Caco-2 (cell line): ENCODE measurements at regions not wholly inside any gene's neighbourhood (a gene's known extent, or its start where the extent isn't known, plus 50 kb on each side); places are given as distances from the start of the nearest gene placed in this dataset.
"Not testable (repeated sequence)": the region's sequence is repeated elsewhere in the genome, so short reads cannot be mapped to it uniquely, and the experiment has no call there.

ENCODE experiments used
- BruUV-seq: library from RNA; stranded (reverse); fragments of 400-500 nt; replicated peaks from 2 replicates; lab custom pipeline; 2021; lab: Mats Ljungman, UMichigan
- CTCF ChIA-PET: fragments of 300-600 bp; sonication (Branson Sonifier 250); formaldehyde crosslinking; loops from one replicate; lab custom pipeline; 2022; ENCODE audit warnings: antibody characterized with exemption; lab: Charles Lee
- POLR2A ChIA-PET: fragments of 300-600 bp; sonication (Branson Sonifier 250); formaldehyde crosslinking; loops from one replicate; lab custom pipeline; 2022; ENCODE audit warnings: antibody characterized with exemption; lab: Charles Lee
- DNase-seq, 2 experiments: peaks; one replicate each; pipeline versions ENCODE4 v3.0.0 to v3.0.0-alpha.2; 2020 to 2022
- H3K27me3 ChIP-seq: replicated peaks from 2 replicates; pipeline ENCODE4 v1.6.0; 2011; ENCODE audit warnings: low read length; ENCODE audit not compliant: control insufficient read depth, insufficient read depth
- H3K36me3 ChIP-seq: 2 replicates; pipeline ENCODE4 v1.5.1; 2011; ENCODE audit warnings: low read length; ENCODE audit not compliant: control insufficient read depth, insufficient read depth
- H3K4me1 ChIP-seq: fragments of 250-450 bp; sonication (Bioruptor Pico); 2 replicates; pipeline ENCODE4 v1.5.1; 2020; ENCODE audit warnings: mild to moderate bottlenecking
- H3K4me3 ChIP-seq: 2 replicates; pipeline ENCODE4 v1.5.1; 2011; ENCODE audit warnings: low read depth, mild to moderate bottlenecking, control low read depth, low read length
- H3K9me3 ChIP-seq: fragments of 250-450 bp; sonication (Bioruptor Pico); 2 replicates; pipeline ENCODE4 v1.5.1; 2020; ENCODE audit warnings: mild to moderate bottlenecking, moderate library complexity
- H3K27ac Mint-ChIP-seq: one replicate; pipeline ENCODE4 v1.8.0; 2022; ENCODE audit warnings: mixed read lengths; ENCODE audit not compliant: unreplicated experiment
- H3K27me3 Mint-ChIP-seq: one replicate; pipeline ENCODE4 v1.8.0; 2022; ENCODE audit warnings: mixed read lengths; ENCODE audit not compliant: insufficient read depth, unreplicated experiment
- H3K36me3 Mint-ChIP-seq: one replicate; pipeline ENCODE4 v1.8.0; 2022; ENCODE audit warnings: mild to moderate bottlenecking, mixed read lengths; ENCODE audit not compliant: insufficient read depth, unreplicated experiment
- H3K4me1 Mint-ChIP-seq: one replicate; pipeline ENCODE4 v1.8.0; 2022; ENCODE audit warnings: low read depth, mixed read lengths; ENCODE audit not compliant: unreplicated experiment
- H3K4me3 Mint-ChIP-seq: one replicate; pipeline ENCODE4 v1.8.0; 2022; ENCODE audit warnings: mild to moderate bottlenecking, moderate library complexity, mixed read lengths; ENCODE audit not compliant: unreplicated experiment
- H3K9me3 Mint-ChIP-seq: one replicate; pipeline ENCODE4 v1.8.0; 2022; ENCODE audit warnings: mixed read lengths; ENCODE audit not compliant: unreplicated experiment
- intact Hi-C: fragments of 100-400 bp; cut with micrococcal nuclease; formaldehyde crosslinking; loops from one replicate; pipeline ENCODE4 v1.10.0; 2022; ENCODE audit not compliant: unreplicated experiment
- TF ChIP-seq, protein P1 (sequence below), 2 experiments: fragments of 200-600 bp in 1 of 2; IDR thresholded peaks; 1 replicate in 1 of 2; 2 replicates in 1 of 2; pipeline versions ENCODE4 v1.5.1 to v1.8.0; 2011 to 2022; ENCODE audit warnings: antibody characterized with exemption in 1 of 2, control low read depth in 1 of 2, inconsistent platforms in 1 of 2, low read depth in 1 of 2, low read length in 1 of 2, mild to moderate bottlenecking in 1 of 2, moderate library complexity in 1 of 2; ENCODE audit not compliant: insufficient read depth in 1 of 2, severe bottlenecking in 1 of 2, unreplicated experiment in 1 of 2

DNA sequence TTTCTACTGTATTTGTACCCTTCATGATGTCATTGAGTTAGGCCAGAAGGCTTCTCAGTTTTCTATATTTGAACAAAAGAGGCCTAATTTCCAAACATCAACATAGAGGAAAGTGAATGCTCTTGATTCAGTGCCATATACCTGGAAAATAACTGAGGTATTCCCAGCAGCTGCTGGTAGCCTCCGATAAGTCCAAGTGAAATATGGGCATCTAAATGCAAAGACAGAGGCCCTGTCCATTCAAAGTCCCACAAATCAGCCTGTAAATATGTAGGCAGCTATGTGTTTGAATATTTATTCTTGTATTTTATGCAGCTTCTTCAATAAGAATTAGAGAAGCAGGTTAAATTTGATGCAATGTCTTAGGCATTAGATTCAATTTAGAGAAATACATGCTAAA, 89.5 kb upstream of the DPP10 start:
- H3K4me3 ChIP-seq, result no peak overlapping the region
- no peak overlapping the region for H3K4me3 Mint-ChIP-seq
- CTCF ChIA-PET, result no interaction called here
- no peak for DNase-seq
- TF ChIP-seq, protein P1, sequence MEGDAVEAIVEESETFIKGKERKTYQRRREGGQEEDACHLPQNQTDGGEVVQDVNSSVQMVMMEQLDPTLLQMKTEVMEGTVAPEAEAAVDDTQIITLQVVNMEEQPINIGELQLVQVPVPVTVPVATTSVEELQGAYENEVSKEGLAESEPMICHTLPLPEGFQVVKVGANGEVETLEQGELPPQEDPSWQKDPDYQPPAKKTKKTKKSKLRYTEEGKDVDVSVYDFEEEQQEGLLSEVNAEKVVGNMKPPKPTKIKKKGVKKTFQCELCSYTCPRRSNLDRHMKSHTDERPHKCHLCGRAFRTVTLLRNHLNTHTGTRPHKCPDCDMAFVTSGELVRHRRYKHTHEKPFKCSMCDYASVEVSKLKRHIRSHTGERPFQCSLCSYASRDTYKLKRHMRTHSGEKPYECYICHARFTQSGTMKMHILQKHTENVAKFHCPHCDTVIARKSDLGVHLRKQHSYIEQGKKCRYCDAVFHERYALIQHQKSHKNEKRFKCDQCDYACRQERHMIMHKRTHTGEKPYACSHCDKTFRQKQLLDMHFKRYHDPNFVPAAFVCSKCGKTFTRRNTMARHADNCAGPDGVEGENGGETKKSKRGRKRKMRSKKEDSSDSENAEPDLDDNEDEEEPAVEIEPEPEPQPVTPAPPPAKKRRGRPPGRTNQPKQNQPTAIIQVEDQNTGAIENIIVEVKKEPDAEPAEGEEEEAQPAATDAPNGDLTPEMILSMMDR (IDR thresholded peaks at IDR 0.05; ENCODE audit: insufficient read depth in 1 of 2, low read depth in 1 of 2, low read length in 1 of 2, severe bottlenecking in 1 of 2, unreplicated experiment in 1 of 2), result no peak
- BruUV-seq, result no TSS peak
- no peak overlapping the region for H3K27ac Mint-ChIP-seq
- no peaks in the 10 kb centered on the region for H3K27me3 ChIP-seq
- H3K27me3 Mint-ChIP-seq, result peaks cover 3% of the 10 kb centered on the region
- POLR2A ChIA-PET, result no interaction called here
- H3K36me3 ChIP-seq, result no peaks in the 10 kb centered on the region
- no peaks in the 10 kb centered on the region for H3K9me3 Mint-ChIP-seq
- intact Hi-C loops, result no loop called here
- no peaks in the 10 kb centered on the region for H3K36me3 Mint-ChIP-seq
- no peaks in the 10 kb centered on the region for H3K4me1 ChIP-seq
- H3K4me1 Mint-ChIP-seq, result no peaks in the 10 kb centered on the region
- H3K9me3 ChIP-seq, result no peaks in the 10 kb centered on the region

DNA sequence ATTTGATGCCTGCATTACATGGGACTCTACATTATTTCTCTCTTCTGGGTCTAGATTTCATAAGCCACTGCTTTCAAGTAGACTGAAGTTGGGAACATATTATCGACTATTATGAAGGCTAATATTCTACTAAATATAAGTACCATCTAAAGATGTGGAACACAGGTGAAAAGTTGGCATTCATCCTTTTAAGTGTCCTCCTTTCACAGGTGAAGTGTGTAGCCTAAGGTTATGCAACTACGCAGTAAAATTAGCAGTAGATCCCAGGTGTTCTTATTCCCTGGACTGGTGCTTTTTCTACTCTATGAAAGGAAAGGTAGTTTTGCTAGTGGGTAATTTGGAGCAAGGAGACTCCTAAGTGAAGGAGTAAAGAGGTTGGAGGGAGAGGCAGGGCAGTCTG, 88.2 kb upstream of the DPP10 start:
- BruUV-seq, result no TSS peak
- Mint-ChIP-seq H3K36me3 (no peaks in the 10 kb centered on the region), H3K27me3 (peaks cover 6% of the 10 kb centered on the region), H3K4me1 (no peaks in the 10 kb centered on the region), H3K4me3 (no peak overlapping the region), H3K27ac (no peak overlapping the region), H3K9me3 (no peaks in the 10 kb centered on the region)
- POLR2A ChIA-PET, result no interaction called here
- H3K27me3 ChIP-seq, result no peaks in the 10 kb centered on the region
- no peaks in the 10 kb centered on the region for H3K4me1 ChIP-seq
- no peak overlapping the region for H3K4me3 ChIP-seq
- DNase-seq, result no peak
- no peaks in the 10 kb centered on the region for H3K36me3 ChIP-seq
- H3K9me3 ChIP-seq, result no peaks in the 10 kb centered on the region
- TF ChIP-seq, protein P1 (IDR thresholded peaks at IDR 0.05; ENCODE audit: insufficient read depth in 1 of 2, low read depth in 1 of 2, low read length in 1 of 2, severe bottlenecking in 1 of 2, unreplicated experiment in 1 of 2), result no peak
- CTCF ChIA-PET, result no interaction called here
- intact Hi-C loops, result no loop called here

DNA sequence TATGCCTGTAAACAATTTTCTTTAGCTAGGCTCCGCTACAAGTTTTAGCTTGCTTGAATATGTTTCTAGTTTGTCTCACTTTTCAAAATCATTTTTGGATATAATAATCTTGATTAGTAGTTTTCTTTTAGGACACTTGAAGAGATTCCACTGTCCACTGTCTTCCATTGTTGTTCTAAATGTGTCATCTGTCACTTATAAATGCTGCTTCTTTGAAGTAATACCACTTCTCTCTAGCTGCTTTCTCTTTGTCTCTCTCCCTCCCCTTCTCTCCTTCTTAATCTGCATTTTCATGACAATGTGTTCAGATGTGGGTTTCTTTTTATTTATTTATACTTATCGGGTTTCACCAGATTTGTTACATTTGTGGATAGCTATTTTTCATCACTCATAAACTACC, 73.7 kb upstream of the DPP10 start:
- Histone ChIP-seq H3K4me1 (no peaks in the 10 kb centered on the region), H3K27me3 (no peaks in the 10 kb centered on the region), H3K9me3 (peaks cover 11% of the 10 kb centered on the region), H3K36me3 (no peaks in the 10 kb centered on the region), H3K4me3 (no peak overlapping the region)
- no peak overlapping the region for H3K27ac Mint-ChIP-seq
- no peak for DNase-seq
- CTCF ChIA-PET, result no interaction called here
- H3K27me3 Mint-ChIP-seq, result no peaks in the 10 kb centered on the region
- TF ChIP-seq, protein P1 (IDR thresholded peaks at IDR 0.05; ENCODE audit: insufficient read depth in 1 of 2, low read depth in 1 of 2, low read length in 1 of 2, severe bottlenecking in 1 of 2, unreplicated experiment in 1 of 2), result no peak
- no TSS peak for BruUV-seq
- POLR2A ChIA-PET, result no interaction called here
- H3K4me3 Mint-ChIP-seq, result no peak overlapping the region
- intact Hi-C loops, result no loop called here
- no peaks in the 10 kb centered on the region for H3K4me1 Mint-ChIP-seq
- peaks cover 32% of the 10 kb centered on the region for H3K9me3 Mint-ChIP-seq
- H3K36me3 Mint-ChIP-seq, result no peaks in the 10 kb centered on the region

DNA sequence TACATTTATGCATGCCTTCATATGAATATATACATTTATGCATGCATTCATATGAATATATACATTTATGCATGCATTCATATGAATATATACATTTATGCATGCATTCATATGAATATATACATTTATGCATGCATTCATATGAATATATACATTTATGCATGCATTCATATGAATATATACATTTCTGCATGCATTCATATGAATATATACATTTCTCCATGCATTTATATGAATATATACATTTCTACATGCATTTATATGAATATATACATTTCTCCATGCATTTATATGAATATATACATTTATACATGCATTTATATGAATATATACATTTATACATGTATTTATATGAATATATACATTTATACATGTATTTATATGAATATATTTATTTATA, 70.7 kb upstream of the DPP10 start:
- CTCF ChIA-PET, intact Hi-C loops, H3K4me3 Mint-ChIP-seq, DNase-seq, H3K27me3 Mint-ChIP-seq, H3K4me1 Mint-ChIP-seq, H3K36me3 Mint-ChIP-seq, H3K4me1 ChIP-seq, POLR2A ChIA-PET, H3K27me3 ChIP-seq, H3K27ac Mint-ChIP-seq, H3K9me3 ChIP-seq, BruUV-seq, H3K4me3 ChIP-seq, H3K36me3 ChIP-seq: not testable (repeated sequence)
- H3K9me3 Mint-ChIP-seq, result peaks cover 32% of the 10 kb centered on the region
